MCF 10A (cell line): ENCODE measurements at regions not wholly inside any gene's neighbourhood (a gene's known extent, or its start where the extent isn't known, plus 50 kb on each side); places are given as distances from the start of the nearest gene placed in this dataset.
A peak's percentile ranks its signal among the peaks of the same experiment; 100 is the strongest.

Experiments
- BruUV-seq: library from RNA; stranded (reverse); fragments of 400-500 nt; replicated peaks from 2 replicates; lab custom pipeline; 2021; lab: Mats Ljungman, UMichigan
- CTCF ChIA-PET: fragments of 300-600 bp; sonication (Branson Sonifier 250); formaldehyde crosslinking; extraction: SDS; loops from one replicate; lab custom pipeline; 2021; ENCODE audit warnings: antibody characterized with exemption, inconsistent platforms; lab: Yijun Ruan, JAX
- POLR2A ChIA-PET: fragments of 300-600, 350-650 bp; sonication (Branson Sonifier 250); formaldehyde crosslinking; extraction: SDS; loops from one replicate; lab custom pipeline; 2020; ENCODE audit warnings: antibody characterized with exemption, inconsistent platforms; lab: Yijun Ruan, JAX
- DNase-seq: peaks from one replicate; pipeline ENCODE4 v3.0.0-alpha.2; 2018; ENCODE audit not compliant: unreplicated experiment
- H3K27ac Mint-ChIP-seq: one replicate; pipeline ENCODE4 v1.8.0; 2022; ENCODE audit warnings: mild to moderate bottlenecking, low read depth, mixed read lengths; ENCODE audit not compliant: unreplicated experiment
- H3K27me3 Mint-ChIP-seq: one replicate; pipeline ENCODE4 v1.8.0; 2022; ENCODE audit warnings: mixed read lengths; ENCODE audit not compliant: insufficient read depth, unreplicated experiment
- H3K36me3 Mint-ChIP-seq: one replicate; pipeline ENCODE4 v1.8.0; 2022; ENCODE audit warnings: mild to moderate bottlenecking, moderate library complexity, mixed read lengths; ENCODE audit not compliant: insufficient read depth, unreplicated experiment
- H3K4me1 Mint-ChIP-seq: one replicate; pipeline ENCODE4 v1.8.0; 2022; ENCODE audit warnings: mixed read lengths; ENCODE audit not compliant: insufficient read depth, unreplicated experiment
- H3K4me3 Mint-ChIP-seq: one replicate; pipeline ENCODE4 v1.8.0; 2022; ENCODE audit warnings: mild to moderate bottlenecking, moderate library complexity, mixed read lengths; ENCODE audit not compliant: unreplicated experiment
- H3K9me3 Mint-ChIP-seq: one replicate; pipeline ENCODE4 v1.8.0; 2022; ENCODE audit warnings: mixed read lengths; ENCODE audit not compliant: unreplicated experiment
- CTCF ChIP-seq: fragments of 200-600 bp; IDR thresholded peaks from one replicate; pipeline ENCODE4 v1.8.0; 2022; ENCODE audit warnings: antibody characterized with exemption, mild to moderate bottlenecking; ENCODE audit not compliant: unreplicated experiment
- intact Hi-C: fragments of 100-400 bp; cut with micrococcal nuclease; formaldehyde crosslinking; loops from 2 replicates; pipeline ENCODE4 v1.14.1; 2022

DNA sequence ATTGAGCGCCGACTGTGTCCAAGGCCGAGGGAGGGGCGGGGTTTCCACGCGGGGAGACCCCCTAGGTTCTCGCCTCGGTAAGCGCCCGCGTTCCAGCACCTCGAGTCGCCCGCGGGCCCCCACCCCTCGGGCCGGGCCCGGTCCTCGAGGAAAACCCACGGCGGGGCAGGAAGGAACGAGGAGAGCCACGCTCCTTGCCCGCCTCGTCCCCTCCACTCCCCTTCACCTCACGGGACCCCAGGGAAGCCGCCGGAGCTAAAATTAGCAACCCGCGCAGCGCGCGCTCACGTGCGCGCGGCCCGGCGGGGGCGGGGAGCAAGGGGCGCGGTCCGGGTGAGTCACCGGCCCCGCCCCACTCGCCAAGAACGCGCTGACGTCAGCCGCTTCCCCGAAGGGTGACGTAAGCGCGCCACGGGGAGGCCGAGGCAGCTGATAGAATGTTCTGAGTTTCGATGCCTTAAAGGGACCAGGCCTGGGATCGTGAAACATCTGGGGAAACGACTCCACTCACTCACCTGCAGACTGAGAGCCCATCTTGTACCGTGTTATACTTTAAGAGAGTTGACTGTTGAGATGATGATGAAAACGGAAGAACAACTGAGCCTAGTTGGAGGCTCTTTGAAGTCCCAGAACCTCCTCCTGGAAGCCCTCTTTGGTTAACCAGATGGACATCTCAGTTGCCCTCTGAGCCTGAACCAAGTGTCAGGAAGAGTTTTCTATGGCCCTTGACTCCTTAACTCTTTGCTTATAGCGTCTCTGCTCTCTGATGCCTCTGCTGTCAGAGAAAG lies 49.7 kb upstream of the ATF3 start:
- no TSS peak for BruUV-seq
- peak; percentile 98 for DNase-seq
- Mint-ChIP-seq H3K4me3 (peak overlapping the region; percentile 70), H3K9me3 (no peaks in the 10 kb centered on the region), H3K4me1 (peaks cover 16% of the 10 kb centered on the region), H3K27ac (peak overlapping the region; percentile 99), H3K27me3 (no peaks in the 10 kb centered on the region), H3K36me3 (no peaks in the 10 kb centered on the region)
- ChIA-PET POLR2A (interaction anchor here (0.6 to 6.1 kb wide), 25 partner anchors 8 to 675 kb away, joined by 3 to 65 read pairs (median 5); partner anchors contain the start of genes ATF3 and FLVCR1), CTCF (interaction anchor here (0.6 to 2.7 kb wide), 9 partner anchors 14 to 103 kb away, joined by 3 to 12 read pairs (median 3); no protein-coding TSS in a partner anchor)
- no peak for TF ChIP-seq CTCF
- intact Hi-C loops = loop anchor here (1.0 to 2.0 kb wide), 4 partner anchors 37 to 82 kb away; partner anchors contain the start of gene ATF3
